Suppressor macrophage treated with lipopolysaccharide for 4 hours (primary cell): ENCODE measurements at regions not wholly inside any gene's neighbourhood (a gene's known extent, or its start where the extent isn't known, plus 50 kb on each side); places are given as distances from the start of the nearest gene placed in this dataset.

Experiments
- DNase-seq: peaks from one replicate; pipeline ENCODE4 v3.0.0-alpha.2; 2020

- DNase-seq: peak; percentile 75
Observed at GRCh38 chr3:5304789-5305683, 117.5 kb downstream of the EDEM1 start.

GRCh38 chr3:5305684-5305989 is 118.1 kb downstream of the EDEM1 start:
- DNase-seq: no peak

GRCh38 chr3:5309171-5309570 is 121.7 kb downstream of the EDEM1 start:
- no peak for DNase-seq

GRCh38 chr3:5309602-5310001 is 122.1 kb downstream of the EDEM1 start:
- DNase-seq: no peak

GRCh38 chr3:5310509-5310908 is 123.0 kb downstream of the EDEM1 start:
- DNase-seq: no peak

GRCh38 chr3:5312290-5312689 is 124.8 kb downstream of the EDEM1 start:
- peak; percentile 24 for DNase-seq

GRCh38 chr3:5314897-5315296 is 127.4 kb downstream of the EDEM1 start:
- no peak for DNase-seq

- DNase-seq: peak; percentile 6
Observed at GRCh38 chr3:5317557-5317956, 130.1 kb downstream of the EDEM1 start.

GRCh38 chr3:5319454-5319853 is 131.9 kb downstream of the EDEM1 start:
- DNase-seq: no peak

- no peak for DNase-seq
Observed at GRCh38 chr3:5321666-5322340, 134.3 kb downstream of the EDEM1 start.

GRCh38 chr3:5324780-5325179 is 137.3 kb downstream of the EDEM1 start:
- no peak for DNase-seq

- DNase-seq: no peak
Observed at GRCh38 chr3:5330152-5330810, 142.8 kb downstream of the EDEM1 start.

- no peak for DNase-seq
Observed at GRCh38 chr3:5331567-5332269, 144.2 kb downstream of the EDEM1 start.

GRCh38 chr3:5332270-5332956 is 144.9 kb downstream of the EDEM1 start:
- no peak for DNase-seq

GRCh38 chr3:5339967-5340535 is 152.5 kb downstream of the EDEM1 start:
- DNase-seq: no peak

GRCh38 chr3:5341610-5342009 is 154.1 kb downstream of the EDEM1 start:
- DNase-seq: no peak

GRCh38 chr3:5343459-5343858 is 156.0 kb downstream of the EDEM1 start:
- no peak for DNase-seq

GRCh38 chr3:5344707-5345106 is 157.2 kb downstream of the EDEM1 start:
- DNase-seq: no peak

GRCh38 chr3:5347486-5347885 is 160.0 kb downstream of the EDEM1 start:
- no peak for DNase-seq

- no peak for DNase-seq
Observed at GRCh38 chr3:5348229-5348902, 160.9 kb downstream of the EDEM1 start.

GRCh38 chr3:5349343-5349742 is 161.8 kb downstream of the EDEM1 start:
- no peak for DNase-seq

GRCh38 chr3:5357089-5357488 is 169.6 kb downstream of the EDEM1 start:
- no peak for DNase-seq
